Coronary artery (tissue), 2 donors: ENCODE measurements at regions not wholly inside any gene's neighbourhood (a gene's known extent, or its start where the extent isn't known, plus 50 kb on each side); places are given as distances from the start of the nearest gene placed in this dataset.

ENCODE experiments used
- DNase-seq: peaks from one replicate; pipeline ENCODE4 v3.0.0-alpha.2; 2017; ENCODE audit warnings: low spot score
- H3K27ac ChIP-seq, 2 donors: fragments of 200-600 bp; sonication (generic); one replicate each; pipeline ENCODE4 v1.5.1; 2016 to 2019
- H3K4me3 ChIP-seq: fragments of 200-600 bp; sonication (generic); 2 replicates; pipeline ENCODE4 v1.5.1; 2016; ENCODE audit warnings: mild to moderate bottlenecking, moderate library complexity
- CTCF ChIP-seq: fragments of 200-600 bp; sonication (generic); IDR thresholded peaks from one replicate; pipeline ENCODE4 v1.5.1; 2019; ENCODE audit warnings: antibody characterized with exemption

- DNase-seq: no peak
- Histone ChIP-seq H3K27ac (no peak overlapping the region), H3K4me3 (no peak overlapping the region)
- no peak for TF ChIP-seq CTCF
Observed at GRCh38 chr7:52958621-52959140, 76.8 kb upstream of the POM121L12 start.

- no peak for TF ChIP-seq CTCF
- Histone ChIP-seq H3K4me3 (no peak overlapping the region), H3K27ac (no peak overlapping the region)
- DNase-seq: no peak
Observed at GRCh38 chr7:52956379-52956915, 79.0 kb upstream of the POM121L12 start.

GRCh38 chr7:52955522-52955921 is 79.9 kb upstream of the POM121L12 start:
- no peak overlapping the region for H3K4me3 ChIP-seq
- no peak for DNase-seq
- TF ChIP-seq CTCF: no peak
- H3K27ac ChIP-seq: no peak overlapping the region

GRCh38 chr7:52944921-52945320 is 90.5 kb upstream of the POM121L12 start:
- Histone ChIP-seq H3K27ac (no peak overlapping the region), H3K4me3 (no peak overlapping the region)
- no peak for TF ChIP-seq CTCF
- DNase-seq: no peak

GRCh38 chr7:52940481-52940880 is 95.0 kb upstream of the POM121L12 start:
- Histone ChIP-seq H3K4me3 (no peak overlapping the region), H3K27ac (no peak overlapping the region)
- no peak for TF ChIP-seq CTCF
- no peak for DNase-seq

- H3K27ac ChIP-seq: no peak overlapping the region
- H3K4me3 ChIP-seq: no peak overlapping the region
- TF ChIP-seq CTCF: no peak
- DNase-seq: no peak
Observed at GRCh38 chr7:52938455-52939133, 96.8 kb upstream of the POM121L12 start.

GRCh38 chr7:52936750-52937149 is 98.7 kb upstream of the POM121L12 start:
- no peak overlapping the region for H3K4me3 ChIP-seq
- no peak overlapping the region for H3K27ac ChIP-seq
- no peak for DNase-seq
- TF ChIP-seq CTCF: no peak
